ENCODE measurements at regions not wholly inside any gene's neighbourhood (a gene's known extent, or its start where the extent isn't known, plus 50 kb on each side); places are given as distances from the start of the nearest gene placed in this dataset.
A peak's percentile ranks its signal among the peaks of the same experiment; 100 is the strongest.

- no peak for DNase-seq
These were observed 168.7 kb upstream of the ITGB1 start for GRCh38 chr10:33126742-33127141.

- DNase-seq, result peak; percentile 2
These were observed 167.8 kb upstream of the ITGB1 start for GRCh38 chr10:33125522-33126517.

- DNase-seq, result no peak
These were observed 167.1 kb upstream of the ITGB1 start for GRCh38 chr10:33125111-33125510.

GRCh38 chr10:33123680-33124079 lies 165.7 kb upstream of the ITGB1 start:
- DNase-seq, result no peak

GRCh38 chr10:33122014-33122809 lies 164.2 kb upstream of the ITGB1 start:
- no peak for DNase-seq

GRCh38 chr10:33120700-33121099 lies 162.7 kb upstream of the ITGB1 start:
- DNase-seq, result no peak

- no peak for DNase-seq
These were observed 162.2 kb upstream of the ITGB1 start for GRCh38 chr10:33120275-33120674.

GRCh38 chr10:33117816-33118215 lies 159.8 kb upstream of the ITGB1 start:
- DNase-seq, result no peak

GRCh38 chr10:33117230-33117629 lies 159.2 kb upstream of the ITGB1 start:
- DNase-seq, result no peak

GRCh38 chr10:33115738-33116719 lies 158.0 kb upstream of the ITGB1 start:
- peak; percentile 64 for DNase-seq

GRCh38 chr10:33114451-33114952 lies 156.5 kb upstream of the ITGB1 start:
- DNase-seq, result no peak

- DNase-seq, result no peak
These were observed 155.4 kb upstream of the ITGB1 start for GRCh38 chr10:33113466-33113865.

GRCh38 chr10:33112831-33113455 lies 154.9 kb upstream of the ITGB1 start:
- DNase-seq, result no peak

- DNase-seq, result no peak
These were observed 153.5 kb upstream of the ITGB1 start for GRCh38 chr10:33111488-33112051.

- DNase-seq, result no peak
These were observed 151.9 kb upstream of the ITGB1 start for GRCh38 chr10:33109788-33110469.

GRCh38 chr10:33109384-33109783 lies 151.4 kb upstream of the ITGB1 start:
- no peak for DNase-seq

- DNase-seq, result no peak
These were observed 149.9 kb upstream of the ITGB1 start for GRCh38 chr10:33107953-33108352.

- DNase-seq, result no peak
These were observed 148.7 kb upstream of the ITGB1 start for GRCh38 chr10:33106767-33107166.

GRCh38 chr10:33103863-33104379 lies 145.9 kb upstream of the ITGB1 start:
- DNase-seq, result no peak

- DNase-seq, result no peak
These were observed 144.0 kb upstream of the ITGB1 start for GRCh38 chr10:33102071-33102470.

- DNase-seq, result no peak
These were observed 143.4 kb upstream of the ITGB1 start for GRCh38 chr10:33101392-33101787.

Measured in NCI-H82 (cell line).